ENCODE measurements at regions not wholly inside any gene's neighbourhood (a gene's known extent, or its start where the extent isn't known, plus 50 kb on each side); places are given as distances from the start of the nearest gene placed in this dataset.

DNA sequence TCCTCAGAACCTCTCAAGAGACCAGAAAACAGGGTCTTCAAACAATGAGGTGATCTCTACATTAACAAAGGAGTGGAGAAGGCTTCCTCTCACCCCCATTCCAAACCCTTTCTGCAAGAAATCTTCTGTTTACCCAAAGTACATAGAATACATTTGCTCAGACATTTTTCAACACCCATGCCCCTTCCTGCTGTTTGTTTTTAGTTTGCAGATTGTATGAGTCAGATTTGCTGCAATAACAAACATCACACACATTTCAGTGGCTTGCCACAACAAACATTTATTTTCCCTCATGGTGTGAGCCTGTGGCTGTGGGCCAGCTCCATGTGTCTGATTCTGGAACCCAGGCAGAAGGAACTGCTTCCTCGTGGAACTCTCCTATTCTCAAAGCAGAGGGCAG, 68.2 kb upstream of the BAIAP2L1 start:
- Histone ChIP-seq H3K23me2 (ENCODE audit: low read depth, low read length) (peaks cover 3% of the 10 kb centered on the region; the same call in 1 of the 2 replicates), H3K9ac (replicated peaks in 1 of 4; ENCODE audit: extremely low read depth in 1 of 4, low read depth in 3 of 4, low read length in 3 of 4) (no peak overlapping the region), H3K18ac (ENCODE audit: extremely low read depth, low read length) (no peak overlapping the region), H2BK15ac (ENCODE audit: low read length) (no peak overlapping the region), H3K23ac (ENCODE audit: insufficient read length) (no peak overlapping the region), H4K8ac (ENCODE audit: extremely low read depth, insufficient read depth, low read length) (no peak overlapping the region), H3K4me1 (replicated peaks in 1 of 4; ENCODE audit: control insufficient read depth in 3 of 4, insufficient read depth in 4 of 4, low read length in 3 of 4) (peaks cover 0 to 5% (median 2%) of the 10 kb centered on the region in 4 experiments; a peak in 3 of 7 replicates), H3K4me2 (ENCODE audit: insufficient read depth in 1 of 2, low read depth in 2 of 2, low read length in 2 of 2) (no peak overlapping the region), H2BK120ac (replicated peaks; ENCODE audit: low read depth, low read length) (no peak overlapping the region), H3K79me1 (ENCODE audit: low read depth, low read length) (no peaks in the 10 kb centered on the region), H3K27ac (ENCODE audit: low read depth, low read length) (no peak overlapping the region), H3K4ac (replicated peaks; ENCODE audit: insufficient read length, low read depth, low read length) (no peak overlapping the region), H3K9me3 (ENCODE audit: insufficient read depth in 2 of 2, low read depth in 1 of 2, low read length in 1 of 2) (0 out of 4 replicates have a peak, but pooled peaks cover 0 to 6% of the 10 kb centered on the region in 2 experiments), H3K4me3 (ENCODE audit: extremely low read depth in 1 of 4, insufficient read depth in 2 of 4, low read depth in 3 of 4, low read length in 4 of 4) (no peak overlapping the region; a peak in 1 of 8 replicates), H3K36me3 (ENCODE audit: control insufficient read depth in 2 of 4, insufficient read depth in 4 of 4, low read length in 3 of 4) (no peaks in the 10 kb centered on the region), H3K14ac (ENCODE audit: insufficient read length) (no peak overlapping the region), H4K5ac (ENCODE audit: insufficient read length, low read depth, low read length) (no peak overlapping the region), H2BK20ac (ENCODE audit: low read length) (no peak overlapping the region), H3K79me2 (ENCODE audit: control insufficient read depth in 1 of 2, insufficient read depth in 2 of 2, low read length in 2 of 2) (no peaks in the 10 kb centered on the region), H2AK5ac (ENCODE audit: low read depth, low read length) (no peak overlapping the region), H3K27me3 (replicated peaks in 1 of 4; ENCODE audit: control insufficient read depth in 3 of 4, extremely low read depth in 1 of 4, insufficient read depth in 3 of 4, low read length in 3 of 4) (peaks cover 0 to 6% (median 3%) of the 10 kb centered on the region in 4 experiments; a peak in 4 of 7 replicates), H4K20me1 (replicated peaks in 1 of 2; ENCODE audit: control insufficient read depth in 1 of 2, insufficient read depth in 2 of 2, low read length in 2 of 2) (no peaks in the 10 kb centered on the region), H4K91ac (replicated peaks; ENCODE audit: insufficient read length, low read length) (no peak overlapping the region), H2BK5ac (ENCODE audit: low read depth, low read length) (no peak overlapping the region), H3K56ac (replicated peaks; ENCODE audit: insufficient read length, low read depth, low read length) (no peak overlapping the region), H2AFZ (ENCODE audit: low read length) (no peak overlapping the region), H2BK12ac (ENCODE audit: low read depth, low read length) (no peak overlapping the region)
- no peak for FAIRE-seq
- ChIA-PET POLR2A (ENCODE audit: partially characterized antibody) (no interaction called here), CTCF (ENCODE audit: partially characterized antibody) (no interaction called here)
- DNase-seq (ENCODE audit: low read depth in 1 of 2, low spot score in 2 of 2) = no peak
- WGBS, 2 experiments (ENCODE audit: extremely low coverage in 1 of 2, insufficient coverage in 1 of 2, insufficient read length in 1 of 2, insufficient replicate concordance in 2 of 2, low coverage in 1 of 2, low lambda C conversion rate in 2 of 2, missing lambda C conversion rate in 1 of 2) = 60% methylated on average over 1 of the region's 1 CpG; no CpG with 5 or more reads in 1 of the 2 experiments
- TF ChIP-seq SIN3A (conservative IDR thresholded peaks at IDR 0.05 in 1 of 2, IDR thresholded peaks at IDR 0.05 in 1 of 2; ENCODE audit: low read depth in 1 of 2, low read length in 2 of 2) = no peak
- no peak for TF ChIP-seq SAP30 (IDR thresholded peaks at IDR 0.05; ENCODE audit: insufficient read depth, insufficient replicate concordance, low read length)
- TF ChIP-seq SIRT6 (IDR thresholded peaks at IDR 0.05; ENCODE audit: low read length) = no peak
- no peak for TF ChIP-seq E2F6 (IDR thresholded peaks at IDR 0.05)
- no peak for TF ChIP-seq POU5F1 (IDR thresholded peaks at IDR 0.05; ENCODE audit: low read depth, low read length)
- TF ChIP-seq MAFK (IDR thresholded peaks at IDR 0.05; ENCODE audit: low read depth, low read length) = no peak
- no peak for TF ChIP-seq HDAC6 (IDR thresholded peaks at IDR 0.05; ENCODE audit: low read depth, low read length)
- no peak for TF ChIP-seq CBX8 (IDR thresholded peaks at IDR 0.05; ENCODE audit: borderline replicate concordance, low read depth, low read length)
- no peak for TF ChIP-seq KDM4A (IDR thresholded peaks at IDR 0.05; ENCODE audit: low read depth, low read length, severe bottlenecking)
- no peak for TF ChIP-seq RXRA (IDR thresholded peaks at IDR 0.05; ENCODE audit: insufficient read depth, low read depth, low read length)
- no peak for TF ChIP-seq TCF12 (IDR thresholded peaks at IDR 0.05; ENCODE audit: low read depth, low read length)
- TF ChIP-seq POLR2A (IDR thresholded peaks at IDR 0.05; ENCODE audit: control extremely low read depth in 1 of 2, low read depth in 2 of 2, low read length in 2 of 2) = no peak
- TF ChIP-seq, protein P1, sequence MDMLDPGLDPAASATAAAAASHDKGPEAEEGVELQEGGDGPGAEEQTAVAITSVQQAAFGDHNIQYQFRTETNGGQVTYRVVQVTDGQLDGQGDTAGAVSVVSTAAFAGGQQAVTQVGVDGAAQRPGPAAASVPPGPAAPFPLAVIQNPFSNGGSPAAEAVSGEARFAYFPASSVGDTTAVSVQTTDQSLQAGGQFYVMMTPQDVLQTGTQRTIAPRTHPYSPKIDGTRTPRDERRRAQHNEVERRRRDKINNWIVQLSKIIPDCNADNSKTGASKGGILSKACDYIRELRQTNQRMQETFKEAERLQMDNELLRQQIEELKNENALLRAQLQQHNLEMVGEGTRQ (IDR thresholded peaks at IDR 0.05; ENCODE audit: low read length) = no peak
